Inflammatory macrophage treated with lipopolysaccharide for 1 hour (primary cell): ENCODE measurements at regions not wholly inside any gene's neighbourhood (a gene's known extent, or its start where the extent isn't known, plus 50 kb on each side); places are given as distances from the start of the nearest gene placed in this dataset.

ENCODE experiments used
- DNase-seq, 2 donors: peaks; one replicate each; pipeline ENCODE4 v3.0.0-alpha.2; 2020 to 2022

DNA sequence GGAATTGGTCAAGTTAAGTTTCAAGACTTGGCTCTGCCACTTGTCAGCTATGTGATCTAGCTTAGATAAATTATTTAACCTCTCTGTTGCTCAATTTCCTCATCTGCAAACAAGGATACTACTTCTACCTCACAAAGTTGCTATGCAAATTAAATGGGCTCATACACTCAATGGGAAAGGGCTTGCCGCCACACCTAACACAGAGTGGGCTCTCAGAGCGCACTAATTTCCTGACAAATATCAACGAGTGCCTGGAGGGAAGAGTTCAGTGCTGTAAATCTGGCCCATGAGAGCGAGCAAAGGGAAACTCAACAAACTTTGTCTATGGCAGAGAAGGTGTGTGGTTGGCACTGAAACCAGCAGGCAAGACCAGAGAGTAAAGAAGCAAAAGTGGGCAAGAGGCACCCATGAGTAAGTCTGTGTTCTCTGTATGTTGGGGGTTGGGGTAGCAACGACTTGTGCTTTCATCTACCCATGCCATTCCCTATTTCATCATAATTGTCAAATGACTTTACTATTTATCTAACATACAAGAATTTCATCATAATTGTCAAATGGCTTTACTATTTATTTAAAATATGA lies 60.7 kb upstream of the PHF21A start:
- no peak for DNase-seq

DNA sequence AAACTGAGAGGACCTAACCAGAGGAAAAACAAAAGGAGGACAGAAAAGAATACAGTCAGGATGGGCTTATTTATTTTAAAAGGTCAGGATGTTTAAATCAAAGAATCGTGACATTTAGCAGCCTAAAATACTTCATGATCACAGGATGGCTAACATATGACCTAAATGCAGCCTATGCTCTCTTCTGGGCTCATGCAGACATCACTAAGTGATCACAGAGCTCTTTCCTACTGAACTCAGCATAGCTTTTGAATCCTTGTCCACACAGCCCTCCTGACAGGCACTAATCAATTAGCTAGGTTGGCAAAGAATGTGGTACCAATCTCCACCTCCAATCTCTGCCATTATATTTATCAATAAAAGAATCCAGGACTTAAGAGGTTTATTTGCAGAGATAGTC lies 60.1 kb upstream of the PHF21A start:
- DNase-seq = no peak

DNA sequence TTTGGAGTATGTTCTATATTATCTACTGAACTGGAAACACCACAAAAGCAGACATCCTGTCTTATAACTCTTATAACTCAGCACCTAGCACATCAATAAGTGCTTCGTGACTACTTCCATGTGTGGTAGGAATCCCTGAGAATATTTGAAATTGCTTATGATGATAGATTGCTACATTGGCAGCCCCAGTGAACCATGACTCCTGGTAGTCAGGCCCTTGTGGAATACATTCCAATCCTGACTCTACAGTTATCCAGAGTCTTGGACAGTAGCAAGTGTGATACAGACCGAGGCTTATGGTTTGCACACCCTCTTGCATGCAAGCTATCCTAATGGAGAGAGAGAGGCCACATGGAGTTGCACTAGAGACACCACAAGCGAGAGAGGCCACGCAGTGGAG lies 59.5 kb upstream of the PHF21A start:
- no peak for DNase-seq

DNA sequence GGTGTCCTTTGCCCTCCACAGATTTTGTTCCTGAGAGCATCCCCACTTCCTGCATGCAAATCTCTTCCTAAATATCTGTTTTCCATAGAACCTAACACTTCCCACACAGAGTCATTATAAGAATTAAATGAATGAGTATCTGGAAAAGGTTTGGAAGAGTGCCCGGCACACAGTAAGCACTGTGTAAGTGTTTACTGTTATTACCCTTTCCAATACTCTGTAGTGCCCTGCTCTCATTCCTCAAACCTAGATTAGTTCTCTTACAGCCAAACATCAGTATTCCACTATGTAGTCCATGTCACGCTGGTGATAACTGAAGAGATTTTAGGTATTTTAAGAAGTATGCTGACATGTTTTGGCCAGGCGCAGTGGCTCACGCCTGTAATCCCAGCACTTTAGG lies 57.3 kb upstream of the PHF21A start:
- no peak for DNase-seq

DNA sequence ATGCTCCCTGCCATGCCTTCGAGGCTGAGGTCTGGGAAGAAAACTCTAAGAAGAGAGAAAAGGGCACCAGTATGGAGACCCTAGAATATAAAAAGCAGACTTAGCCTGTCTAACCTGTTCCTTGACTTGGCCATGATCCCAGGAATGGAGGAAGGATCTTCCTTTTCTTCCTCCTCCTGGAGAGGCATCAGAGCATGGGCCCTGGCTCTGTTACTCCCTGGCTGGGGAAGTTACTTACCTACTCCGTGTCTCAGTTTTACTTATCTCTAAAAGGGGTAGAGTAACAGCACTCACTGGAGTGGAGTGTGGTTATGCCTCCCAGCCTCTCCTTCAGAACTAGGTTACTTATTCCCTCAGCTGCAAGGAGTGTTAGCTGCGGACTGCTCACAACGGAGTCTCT lies 55.2 kb upstream of the PHF21A start:
- no peak for DNase-seq

DNA sequence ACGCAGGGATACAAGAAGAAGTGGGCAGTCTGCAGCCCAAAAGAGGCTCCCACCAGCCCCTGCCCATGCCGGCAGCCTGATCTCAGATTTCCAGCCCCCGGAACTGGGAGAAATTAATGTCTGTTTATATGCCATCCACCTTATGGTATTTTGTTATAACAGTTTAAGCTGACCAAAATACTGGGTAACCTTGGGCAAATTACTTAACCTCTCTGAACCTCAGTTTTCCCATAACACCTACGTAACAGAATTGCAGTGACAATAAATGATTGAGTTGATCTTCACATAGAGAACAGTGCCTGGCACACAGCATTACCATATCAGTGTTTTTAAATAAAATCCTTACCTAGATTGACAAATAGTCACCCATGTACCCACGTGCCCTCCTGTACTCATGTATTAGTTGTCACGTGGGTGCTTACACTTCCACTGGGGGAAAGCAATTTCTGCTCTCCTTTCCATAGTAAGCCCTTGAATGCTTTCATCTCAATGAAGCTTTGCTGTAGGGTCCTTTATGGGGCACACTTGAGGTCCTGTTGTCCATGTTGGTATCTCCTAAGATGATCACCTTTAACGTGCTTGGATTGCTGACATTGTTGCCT lies 54.2 kb upstream of the PHF21A start:
- no peak for DNase-seq

DNA sequence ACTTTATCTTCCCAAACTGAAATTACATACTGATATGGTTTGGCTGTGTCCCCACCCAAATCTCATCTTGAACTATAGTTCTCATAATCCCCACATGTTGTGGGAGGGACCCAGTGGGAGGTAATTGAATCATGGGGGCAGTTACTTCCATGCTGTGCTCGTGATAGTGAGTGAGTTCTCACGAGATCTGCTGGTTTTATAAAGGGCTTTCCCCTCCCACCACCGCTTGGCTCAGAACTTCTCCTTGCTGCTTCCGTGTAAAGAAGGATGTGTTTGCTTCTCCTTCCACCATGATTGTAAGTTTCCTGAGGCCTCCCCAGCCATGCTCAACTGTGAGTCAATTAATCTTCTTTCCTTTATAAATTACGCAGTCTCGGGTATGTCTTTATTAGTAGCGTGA lies 50.4 kb upstream of the PHF21A start:
- peak; percentile 54 to 74 for DNase-seq
